Activated CD4-positive, alpha-beta T cell treated with anti-CD3 and anti-CD28 coated beads, Interleukin-2, amount 10 ng/mL, durations not matched to agents 7 days and 5 days (primary cell): ENCODE measurements at regions not wholly inside any gene's neighbourhood (a gene's known extent, or its start where the extent isn't known, plus 50 kb on each side); places are given as distances from the start of the nearest gene placed in this dataset.
"Not testable (repeated sequence)": the region's sequence is repeated elsewhere in the genome, so short reads cannot be mapped to it uniquely, and the experiment has no call there.

Experiments
- CTCF ChIA-PET: fragments of 350-600 bp; sonication (Branson Sonifier 250); formaldehyde crosslinking; loops from one replicate; lab custom pipeline; 2021; ENCODE audit warnings: antibody characterized with exemption; lab: Charles Lee
- POLR2A ChIA-PET: fragments of 350-600 bp; sonication (Branson Sonifier 250); formaldehyde crosslinking; loops from one replicate; lab custom pipeline; 2021; ENCODE audit warnings: antibody characterized with exemption; lab: Charles Lee
- DNase-seq: peaks from one replicate; pipeline ENCODE4 v3.0.0-alpha.2; 2020
- H3K27ac Mint-ChIP-seq: one replicate; pipeline ENCODE4 v1.8.0; 2021; ENCODE audit warnings: mild to moderate bottlenecking, moderate library complexity, mixed read lengths
- H3K27me3 Mint-ChIP-seq: one replicate; pipeline ENCODE4 v1.8.0; 2021; ENCODE audit warnings: mixed read lengths
- H3K36me3 Mint-ChIP-seq: one replicate; pipeline ENCODE4 v1.8.0; 2021; ENCODE audit warnings: low read depth, mixed read lengths
- H3K4me1 Mint-ChIP-seq: one replicate; pipeline ENCODE4 v1.8.0; 2021; ENCODE audit warnings: mixed read lengths
- H3K4me3 Mint-ChIP-seq: one replicate; pipeline ENCODE4 v1.8.0; 2021; ENCODE audit warnings: mild to moderate bottlenecking, moderate library complexity, mixed read lengths
- H3K9me3 Mint-ChIP-seq: one replicate; pipeline ENCODE4 v1.8.0; 2021; ENCODE audit warnings: mixed read lengths

DNA sequence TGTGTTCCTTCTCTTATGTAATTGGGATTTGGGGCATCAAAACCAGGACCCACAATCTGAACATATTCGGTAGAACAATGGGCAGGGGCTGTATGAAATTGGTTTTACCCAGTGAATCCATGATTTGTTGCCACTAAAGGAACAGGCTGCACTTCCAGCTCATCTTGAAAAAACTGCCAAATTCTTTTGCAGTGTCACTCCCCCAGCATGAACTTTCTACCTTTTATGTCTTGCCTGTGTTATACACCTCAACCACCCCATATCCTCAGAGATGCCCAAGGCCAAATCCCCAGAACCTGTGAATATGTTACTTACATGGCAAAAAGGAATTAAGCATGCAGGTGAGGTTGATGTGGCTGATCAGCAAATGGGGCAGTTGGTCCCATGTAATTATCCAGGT lies 280.2 kb upstream of the ECI2 start:
- Mint-ChIP-seq H3K4me3 (no peak overlapping the region), H3K36me3 (no peaks in the 10 kb centered on the region), H3K9me3 (peaks cover 3% of the 10 kb centered on the region), H3K27ac (no peak overlapping the region), H3K27me3 (peaks cover 8% of the 10 kb centered on the region), H3K4me1 (no peaks in the 10 kb centered on the region)
- no peak for DNase-seq
- CTCF ChIA-PET: no interaction called here
- POLR2A ChIA-PET: no interaction called here

- H3K9me3 Mint-ChIP-seq, DNase-seq, H3K4me3 Mint-ChIP-seq, H3K27ac Mint-ChIP-seq, H3K36me3 Mint-ChIP-seq, H3K27me3 Mint-ChIP-seq, POLR2A ChIA-PET, H3K4me1 Mint-ChIP-seq: not testable (repeated sequence)
- CTCF ChIA-PET: interaction anchor here (0.6 kb wide), 1 partner anchor 26 kb away, joined by 4 read pairs; no protein-coding TSS in a partner anchor
These were observed 278.7 kb upstream of the ECI2 start for GRCh38 chr6:4414078-4414477.

DNA sequence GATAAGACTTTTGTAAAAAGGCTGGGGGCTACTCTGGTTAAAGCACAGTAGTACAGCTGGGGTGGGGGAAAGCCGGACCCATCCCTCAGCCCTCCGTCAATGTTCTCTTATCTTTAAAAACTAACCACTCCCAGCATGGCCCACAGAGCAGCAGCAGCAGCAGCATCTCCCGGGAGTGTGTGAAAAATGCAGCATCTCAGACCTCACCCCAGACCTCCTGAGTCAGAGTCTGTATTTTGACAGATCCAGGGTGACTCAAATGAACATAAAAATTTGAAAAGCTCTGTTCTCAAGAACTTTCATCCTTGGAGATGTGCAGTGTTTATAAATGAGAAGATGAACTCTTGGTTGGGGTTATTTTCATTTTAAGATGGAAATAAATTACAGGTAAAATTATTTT lies 277.7 kb upstream of the ECI2 start:
- POLR2A ChIA-PET: no interaction called here
- H3K36me3 Mint-ChIP-seq: no peaks in the 10 kb centered on the region
- no peaks in the 10 kb centered on the region for H3K4me1 Mint-ChIP-seq
- H3K27me3 Mint-ChIP-seq: peaks cover 7% of the 10 kb centered on the region
- H3K9me3 Mint-ChIP-seq: peaks cover 8% of the 10 kb centered on the region
- DNase-seq: no peak
- CTCF ChIA-PET: no interaction called here
- no peak overlapping the region for H3K4me3 Mint-ChIP-seq
- no peak overlapping the region for H3K27ac Mint-ChIP-seq

GRCh38 chr6:4412488-4412887 lies 277.1 kb upstream of the ECI2 start:
- CTCF ChIA-PET: no interaction called here
- peaks cover 8% of the 10 kb centered on the region for H3K9me3 Mint-ChIP-seq
- no peak overlapping the region for H3K27ac Mint-ChIP-seq
- no peak overlapping the region for H3K4me3 Mint-ChIP-seq
- H3K36me3 Mint-ChIP-seq: no peaks in the 10 kb centered on the region
- no peak for DNase-seq
- H3K4me1 Mint-ChIP-seq: peaks cover 4% of the 10 kb centered on the region
- peaks cover 7% of the 10 kb centered on the region for H3K27me3 Mint-ChIP-seq
- POLR2A ChIA-PET: no interaction called here

DNA sequence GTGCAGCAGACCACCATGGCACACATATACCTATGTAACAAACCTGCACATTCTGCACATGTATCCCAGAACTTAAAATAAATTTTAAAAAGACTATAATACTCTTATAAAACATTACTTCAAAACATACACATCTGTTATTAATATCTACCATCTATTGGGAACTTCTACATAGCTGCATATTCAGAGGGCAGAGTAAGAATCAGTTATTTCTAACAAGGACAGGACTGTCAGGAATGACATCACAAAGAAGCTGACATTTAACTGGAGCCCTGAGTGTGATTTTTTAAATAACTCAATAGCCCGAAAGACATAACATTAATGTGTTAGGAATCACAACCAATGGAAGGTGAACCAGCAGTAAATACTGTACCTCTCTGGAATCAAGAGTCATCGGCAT lies 276.7 kb upstream of the ECI2 start:
- no peaks in the 10 kb centered on the region for H3K36me3 Mint-ChIP-seq
- no peak overlapping the region for H3K27ac Mint-ChIP-seq
- H3K4me3 Mint-ChIP-seq: no peak overlapping the region
- peaks cover 8% of the 10 kb centered on the region for H3K9me3 Mint-ChIP-seq
- H3K27me3 Mint-ChIP-seq: peaks cover 7% of the 10 kb centered on the region
- peaks cover 6% of the 10 kb centered on the region for H3K4me1 Mint-ChIP-seq
- ChIA-PET POLR2A (no interaction called here), CTCF (no interaction called here)
- DNase-seq: no peak

DNA sequence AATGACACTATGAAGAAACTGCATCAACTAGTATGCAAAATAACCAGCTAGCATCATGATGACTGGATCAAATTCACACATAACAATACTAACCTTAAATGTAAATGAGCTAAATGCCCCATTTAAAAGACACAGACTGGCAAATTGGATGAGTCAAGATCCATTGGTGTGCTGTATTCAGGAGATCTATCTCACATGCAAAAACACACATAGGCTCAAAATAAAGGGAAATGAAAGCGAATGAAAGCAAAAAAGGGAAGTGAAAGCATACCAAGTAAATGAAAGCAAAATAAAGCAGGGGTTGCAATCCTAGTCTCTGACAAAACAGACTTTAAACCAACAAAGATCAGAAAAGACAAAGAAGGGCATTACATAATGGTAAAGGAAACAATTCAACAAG lies 272.3 kb upstream of the ECI2 start:
- H3K4me3 Mint-ChIP-seq, H3K36me3 Mint-ChIP-seq, H3K4me1 Mint-ChIP-seq, H3K27ac Mint-ChIP-seq, H3K27me3 Mint-ChIP-seq, POLR2A ChIA-PET, CTCF ChIA-PET, H3K9me3 Mint-ChIP-seq, DNase-seq: not testable (repeated sequence)

GRCh38 chr6:4405621-4406212 lies 270.3 kb upstream of the ECI2 start:
- ChIA-PET POLR2A (no interaction called here), CTCF (no interaction called here)
- peaks cover 6% of the 10 kb centered on the region for H3K4me1 Mint-ChIP-seq
- no peak overlapping the region for H3K27ac Mint-ChIP-seq
- no peak overlapping the region for H3K4me3 Mint-ChIP-seq
- peaks cover 7% of the 10 kb centered on the region for H3K9me3 Mint-ChIP-seq
- H3K27me3 Mint-ChIP-seq: peaks cover 11% of the 10 kb centered on the region
- DNase-seq: no peak
- H3K36me3 Mint-ChIP-seq: no peaks in the 10 kb centered on the region

DNA sequence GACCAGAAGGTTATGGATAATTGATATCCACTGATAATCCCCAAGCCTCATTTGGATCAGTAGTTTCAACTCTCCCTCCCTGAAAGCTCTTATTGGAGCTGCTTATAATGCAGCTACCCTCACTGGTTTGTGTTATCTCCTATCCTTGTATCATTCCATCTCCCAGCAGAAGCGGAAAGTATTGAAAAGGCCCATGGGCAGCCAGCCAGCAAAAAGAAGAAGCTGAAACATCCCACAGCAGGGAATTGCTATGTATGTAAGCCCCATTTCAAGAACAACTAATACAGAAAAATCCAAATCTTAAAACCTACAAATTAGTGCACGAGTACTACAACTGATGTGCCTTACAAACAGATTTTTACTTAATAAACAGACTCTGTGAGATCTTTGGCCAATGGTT lies 269.0 kb upstream of the ECI2 start:
- DNase-seq: no peak
- peaks cover 9% of the 10 kb centered on the region for H3K27me3 Mint-ChIP-seq
- ChIA-PET CTCF (no interaction called here), POLR2A (no interaction called here)
- H3K27ac Mint-ChIP-seq: no peak overlapping the region
- H3K4me3 Mint-ChIP-seq: no peak overlapping the region
- no peaks in the 10 kb centered on the region for H3K36me3 Mint-ChIP-seq
- peaks cover 7% of the 10 kb centered on the region for H3K9me3 Mint-ChIP-seq
- peaks cover 6% of the 10 kb centered on the region for H3K4me1 Mint-ChIP-seq

DNA sequence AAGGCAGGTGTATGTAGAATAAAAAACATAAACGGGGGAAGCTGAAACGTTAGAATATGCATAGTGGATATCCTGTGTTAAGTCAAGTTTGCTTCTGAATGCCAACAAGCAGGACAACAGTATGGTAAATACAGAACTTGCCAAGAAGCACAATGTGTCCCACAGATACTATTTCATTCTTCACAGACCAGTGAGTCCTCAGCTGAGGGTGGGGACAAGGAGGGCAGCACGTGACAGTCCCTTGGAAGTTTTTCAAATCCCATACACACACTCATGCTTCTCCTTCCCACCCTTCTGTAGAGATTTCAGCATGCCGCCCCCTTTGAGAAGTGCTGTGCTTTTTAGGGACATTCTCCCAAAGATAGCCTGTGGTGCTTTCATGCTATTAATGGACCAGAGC lies 268.5 kb upstream of the ECI2 start:
- Mint-ChIP-seq H3K27me3 (peaks cover 9% of the 10 kb centered on the region), H3K9me3 (peaks cover 7% of the 10 kb centered on the region), H3K27ac (no peak overlapping the region), H3K4me3 (no peak overlapping the region), H3K4me1 (peaks cover 6% of the 10 kb centered on the region), H3K36me3 (no peaks in the 10 kb centered on the region)
- DNase-seq: no peak
- ChIA-PET CTCF (no interaction called here), POLR2A (no interaction called here)

DNA sequence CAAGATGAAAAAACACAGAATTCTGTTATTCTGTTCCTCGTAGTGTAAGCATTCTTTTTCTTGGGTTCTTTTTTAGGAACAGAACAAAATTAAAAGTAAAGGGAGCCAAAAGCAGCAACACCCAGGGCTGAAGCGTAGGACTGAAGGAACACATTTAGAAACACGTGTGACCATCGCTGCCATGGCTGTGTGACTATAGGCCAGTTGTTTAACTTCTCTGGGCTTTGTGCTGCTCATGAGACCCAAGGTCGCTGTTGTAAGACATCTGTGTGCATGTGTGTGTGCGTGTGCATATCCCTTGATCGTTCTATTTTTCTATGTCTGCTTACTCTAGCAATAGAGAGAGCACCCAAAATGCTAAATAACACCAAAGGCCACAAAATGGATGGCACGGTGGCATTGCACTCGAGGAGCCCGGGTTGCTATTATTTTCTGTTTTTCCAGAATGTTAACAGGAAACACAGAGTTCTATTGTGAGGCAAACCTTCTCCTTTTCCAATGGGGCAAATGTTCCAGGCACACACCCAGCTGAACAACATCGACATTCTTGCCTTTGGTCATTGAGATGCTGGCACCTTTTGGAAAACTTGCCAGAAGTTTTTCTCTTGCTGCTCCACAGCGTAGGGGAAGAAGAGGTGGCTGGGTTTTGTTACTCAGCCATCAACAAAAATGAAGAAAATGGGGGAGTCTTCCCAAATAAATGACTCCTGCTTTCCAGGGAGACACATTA lies 267.8 kb upstream of the ECI2 start:
- H3K27ac Mint-ChIP-seq: no peak overlapping the region
- POLR2A ChIA-PET: no interaction called here

DNA sequence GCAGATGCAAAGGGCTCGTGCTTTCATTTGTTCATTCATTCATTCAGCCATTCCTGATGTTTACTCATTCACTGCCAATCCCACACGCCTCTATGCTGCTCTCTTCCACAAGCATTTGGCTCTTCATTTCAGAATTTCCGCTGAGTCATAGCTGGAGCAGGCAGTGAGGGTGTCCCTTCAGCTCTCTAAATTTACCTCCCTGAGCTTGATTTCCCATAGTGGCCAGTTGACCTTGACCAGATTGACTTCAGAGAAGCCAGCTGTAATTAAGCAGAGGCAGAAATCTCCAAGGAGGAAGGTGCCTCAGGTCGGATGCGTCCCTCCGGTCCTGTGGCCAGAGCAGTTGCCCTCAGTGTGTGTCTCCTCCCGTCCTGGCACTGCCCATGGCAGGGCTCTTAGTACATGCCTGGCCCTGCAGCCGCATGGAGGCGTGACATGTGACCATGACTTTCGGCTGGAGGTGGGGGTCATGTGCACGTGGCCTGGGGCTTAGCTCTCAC lies 267.2 kb upstream of the ECI2 start:
- peaks cover 3% of the 10 kb centered on the region for H3K4me1 Mint-ChIP-seq
- no peak overlapping the region for H3K27ac Mint-ChIP-seq
- POLR2A ChIA-PET: no interaction called here
- no peaks in the 10 kb centered on the region for H3K36me3 Mint-ChIP-seq
- no peak for DNase-seq
- H3K9me3 Mint-ChIP-seq: peaks cover 2% of the 10 kb centered on the region
- CTCF ChIA-PET: interaction anchor here (0.6 kb wide), 1 partner anchor 1711 kb away, joined by 3 read pairs; no protein-coding TSS in a partner anchor
- no peak overlapping the region for H3K4me3 Mint-ChIP-seq
- peaks cover 4% of the 10 kb centered on the region for H3K27me3 Mint-ChIP-seq

More for the DNA sequence above, 267.8 kb upstream of the ECI2 start:
- no peaks in the 10 kb centered on the region for H3K36me3 Mint-ChIP-seq
- peaks cover 3% of the 10 kb centered on the region for H3K9me3 Mint-ChIP-seq
- peaks cover 6% of the 10 kb centered on the region for H3K4me1 Mint-ChIP-seq
- H3K4me3 Mint-ChIP-seq: no peak overlapping the region
- H3K27me3 Mint-ChIP-seq: peaks cover 5% of the 10 kb centered on the region
- DNase-seq: no peak
- CTCF ChIA-PET: no interaction called here

- H3K4me3 Mint-ChIP-seq: no peak overlapping the region
- no peaks in the 10 kb centered on the region for H3K4me1 Mint-ChIP-seq
- no peak overlapping the region for H3K27ac Mint-ChIP-seq
- no peak for DNase-seq
- POLR2A ChIA-PET: no interaction called here
- H3K27me3 Mint-ChIP-seq: peaks cover 4% of the 10 kb centered on the region
- CTCF ChIA-PET: interaction anchor here (0.6 kb wide), 1 partner anchor 1710 kb away, joined by 3 read pairs; no protein-coding TSS in a partner anchor
- peaks cover under 1% of the 10 kb centered on the region for H3K9me3 Mint-ChIP-seq
- no peaks in the 10 kb centered on the region for H3K36me3 Mint-ChIP-seq
These were observed 266.3 kb upstream of the ECI2 start for GRCh38 chr6:4401408-4402368.

DNA sequence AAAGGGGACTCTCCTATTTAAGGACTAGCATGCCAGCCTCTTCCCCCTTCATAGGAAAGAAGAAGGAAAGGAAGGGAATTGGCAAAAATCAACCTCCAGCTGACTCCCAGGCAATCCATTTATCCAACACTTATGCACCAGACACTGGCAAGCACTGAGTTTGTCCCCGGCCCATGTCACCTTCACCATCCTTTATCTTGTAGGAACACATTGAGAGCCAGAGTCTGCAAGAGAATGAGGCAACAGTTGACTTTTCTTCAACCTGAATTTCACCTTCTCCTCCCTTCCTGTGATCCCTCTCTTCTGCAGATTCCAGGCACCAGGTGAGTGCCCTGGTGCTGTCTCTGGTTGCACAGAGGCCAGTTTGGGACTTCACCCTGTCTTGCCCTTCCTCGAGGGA lies 264.3 kb upstream of the ECI2 start:
- H3K27me3 Mint-ChIP-seq: peaks cover 10% of the 10 kb centered on the region
- CTCF ChIA-PET: no interaction called here
- H3K27ac Mint-ChIP-seq: no peak overlapping the region
- H3K36me3 Mint-ChIP-seq: no peaks in the 10 kb centered on the region
- H3K4me1 Mint-ChIP-seq: no peaks in the 10 kb centered on the region
- no peaks in the 10 kb centered on the region for H3K9me3 Mint-ChIP-seq
- POLR2A ChIA-PET: no interaction called here
- DNase-seq: no peak
- H3K4me3 Mint-ChIP-seq: no peak overlapping the region
